IPS DF 6.9 (cell line): ENCODE measurements at regions not wholly inside any gene's neighbourhood (a gene's known extent, or its start where the extent isn't known, plus 50 kb on each side); places are given as distances from the start of the nearest gene placed in this dataset.
"Not testable (repeated sequence)": the region's sequence is repeated elsewhere in the genome, so short reads cannot be mapped to it uniquely, and the experiment has no call there.

ENCODE experiments used
- DNase-seq: peaks from one replicate; pipeline ENCODE4 v3.0.0-alpha.2; 2013; ENCODE audit warnings: low read depth, low spot score
- H3K27ac ChIP-seq: one replicate; pipeline ENCODE4 v1.5.1; 2013; ENCODE audit warnings: low read length, control low read depth
- H3K27me3 ChIP-seq: 2 replicates; pipeline ENCODE4 v1.6.1; 2013; ENCODE audit warnings: mild to moderate bottlenecking, low read length; ENCODE audit not compliant: control insufficient read depth, insufficient read depth
- H3K36me3 ChIP-seq: 2 replicates; pipeline ENCODE4 v1.6.1; 2013; ENCODE audit warnings: low read length; ENCODE audit not compliant: control insufficient read depth, insufficient read depth
- H3K4me1 ChIP-seq: 2 replicates; pipeline ENCODE4 v1.6.1; 2013; ENCODE audit warnings: low read length; ENCODE audit not compliant: control insufficient read depth, insufficient read depth
- H3K4me3 ChIP-seq: 2 replicates; pipeline ENCODE4 v1.5.1; 2013; ENCODE audit warnings: mild to moderate bottlenecking, low read length
- H3K9me3 ChIP-seq: 2 replicates; pipeline ENCODE4 v1.6.1; 2013; ENCODE audit warnings: low read length, inconsistent platforms; ENCODE audit not compliant: control insufficient read depth, insufficient read depth
- WGBS: extraction: QIAGEN DNeasy Blood & Tissue Kit; methylation state at CpG from one replicate; pipeline ENCODE4 v1.1.7; 2013; ENCODE audit warnings: mixed read lengths, missing lambda C conversion rate; ENCODE audit not compliant: insufficient read length, insufficient coverage; 5-methylcytosine and 5-hydroxymethylcytosine counted together

GRCh38 chr4:81723927-81724587 lies 252.3 kb upstream of the RASGEF1B start:
- Histone ChIP-seq H3K4me1 (no peaks in the 10 kb centered on the region), H3K27me3 (no peaks in the 10 kb centered on the region), H3K36me3 (no peaks in the 10 kb centered on the region), H3K9me3 (no peaks in the 10 kb centered on the region), H3K4me3 (no peak overlapping the region), H3K27ac (no peak overlapping the region)
- no peak for DNase-seq
- WGBS = no CpG with 5 or more reads among the region's 3 CpGs

- Histone ChIP-seq H3K27ac (no peak overlapping the region), H3K27me3 (no peaks in the 10 kb centered on the region), H3K4me1 (no peaks in the 10 kb centered on the region), H3K9me3 (no peaks in the 10 kb centered on the region), H3K4me3 (no peak overlapping the region), H3K36me3 (no peaks in the 10 kb centered on the region)
- DNase-seq = no peak
- WGBS = no CpG with 5 or more reads among the region's 3 CpGs
Observed at GRCh38 chr4:81723019-81723884, 251.5 kb upstream of the RASGEF1B start.

GRCh38 chr4:81722290-81722851 lies 250.7 kb upstream of the RASGEF1B start:
- Histone ChIP-seq H3K4me1 (no peaks in the 10 kb centered on the region), H3K4me3 (no peak overlapping the region), H3K27me3 (no peaks in the 10 kb centered on the region), H3K27ac (no peak overlapping the region), H3K9me3 (no peaks in the 10 kb centered on the region), H3K36me3 (no peaks in the 10 kb centered on the region)
- WGBS = no CpG with 5 or more reads among the region's 9 CpGs
- DNase-seq = no peak

- no peaks in the 10 kb centered on the region for H3K9me3 ChIP-seq
- H3K27ac ChIP-seq = no peak overlapping the region
- H3K4me3 ChIP-seq = no peak overlapping the region
- H3K4me1 ChIP-seq = peaks cover 3% of the 10 kb centered on the region
- DNase-seq = no peak
- H3K27me3 ChIP-seq = no peaks in the 10 kb centered on the region
- no CpG with 5 or more reads among the region's 5 CpGs for WGBS
- no peaks in the 10 kb centered on the region for H3K36me3 ChIP-seq
Observed at GRCh38 chr4:81715757-81716156, 244.1 kb upstream of the RASGEF1B start.

GRCh38 chr4:81715357-81715756 lies 243.7 kb upstream of the RASGEF1B start:
- not testable (repeated sequence) for H3K4me3 ChIP-seq, DNase-seq, H3K27ac ChIP-seq, H3K4me1 ChIP-seq, H3K36me3 ChIP-seq, H3K27me3 ChIP-seq, H3K9me3 ChIP-seq
- WGBS = no CpG with 5 or more reads among the region's 8 CpGs

GRCh38 chr4:81714291-81714690 lies 242.6 kb upstream of the RASGEF1B start:
- no CpG with 5 or more reads among the region's 4 CpGs for WGBS
- H3K27ac ChIP-seq = no peak overlapping the region
- no peak overlapping the region for H3K4me3 ChIP-seq
- H3K4me1 ChIP-seq = peaks cover 3% of the 10 kb centered on the region
- no peaks in the 10 kb centered on the region for H3K27me3 ChIP-seq
- no peaks in the 10 kb centered on the region for H3K9me3 ChIP-seq
- DNase-seq = no peak
- no peaks in the 10 kb centered on the region for H3K36me3 ChIP-seq

GRCh38 chr4:81712714-81713113 lies 241.0 kb upstream of the RASGEF1B start:
- DNase-seq = no peak
- H3K9me3 ChIP-seq = no peaks in the 10 kb centered on the region
- H3K4me3 ChIP-seq = no peak overlapping the region
- no peaks in the 10 kb centered on the region for H3K27me3 ChIP-seq
- no peak overlapping the region for H3K27ac ChIP-seq
- H3K36me3 ChIP-seq = no peaks in the 10 kb centered on the region
- no CpG with 5 or more reads among the region's 2 CpGs for WGBS
- peaks cover 3% of the 10 kb centered on the region for H3K4me1 ChIP-seq

- H3K27me3 ChIP-seq = no peaks in the 10 kb centered on the region
- H3K27ac ChIP-seq = no peak overlapping the region
- H3K9me3 ChIP-seq = no peaks in the 10 kb centered on the region
- no peak overlapping the region for H3K4me3 ChIP-seq
- DNase-seq = no peak
- no peaks in the 10 kb centered on the region for H3K4me1 ChIP-seq
- WGBS = no CpG with 5 or more reads among the region's 2 CpGs
- no peaks in the 10 kb centered on the region for H3K36me3 ChIP-seq
Observed at GRCh38 chr4:81704461-81704860, 232.8 kb upstream of the RASGEF1B start.

GRCh38 chr4:81700189-81700588 lies 228.5 kb upstream of the RASGEF1B start:
- H3K27me3 ChIP-seq = no peaks in the 10 kb centered on the region
- H3K4me1 ChIP-seq = no peaks in the 10 kb centered on the region
- H3K27ac ChIP-seq = no peak overlapping the region
- no peak overlapping the region for H3K4me3 ChIP-seq
- no peaks in the 10 kb centered on the region for H3K36me3 ChIP-seq
- H3K9me3 ChIP-seq = no peaks in the 10 kb centered on the region
- no CpG with 5 or more reads among the region's 4 CpGs for WGBS
- no peak for DNase-seq

- no peaks in the 10 kb centered on the region for H3K27me3 ChIP-seq
- no CpG with 5 or more reads among the region's 6 CpGs for WGBS
Observed at GRCh38 chr4:81698538-81699296, 227.0 kb upstream of the RASGEF1B start.

More at GRCh38 chr4:81698538-81699296, 227.0 kb upstream of the RASGEF1B start:
- no peak for DNase-seq
- Histone ChIP-seq H3K4me3 (no peak overlapping the region), H3K9me3 (no peaks in the 10 kb centered on the region), H3K27ac (no peak overlapping the region), H3K36me3 (no peaks in the 10 kb centered on the region), H3K4me1 (no peaks in the 10 kb centered on the region)
